K562 (cell line): ENCODE measurements at regions not wholly inside any gene's neighbourhood (a gene's known extent, or its start where the extent isn't known, plus 50 kb on each side); places are given as distances from the start of the nearest gene placed in this dataset.

Experiments
- MAZ ChIP-seq, 2 experiments: fragments of 450-650 bp in 1 of 2; sonication (generic) in 1 of 2; formaldehyde crosslinking; IDR thresholded peaks in 1 of 2; conservative IDR thresholded peaks in 1 of 2; 2 replicates each; pipeline versions ENCODE4 v1.4.0 to v1.5.0; 2020; ENCODE audit warnings: mild to moderate bottlenecking in 1 of 2, missing genetic modification reagents in 1 of 2
- ZNF316 ChIP-seq: fragments of 450-650 bp; IDR thresholded peaks from 2 replicates; pipeline ENCODE4 v1.6.1; 2016
- TF ChIP-seq, protein P1 (sequence below): fragments of 450-650 bp; IDR thresholded peaks from 2 replicates; pipeline ENCODE4 v1.6.1; 2018; ENCODE audit not compliant: partially characterized antibody
- TF ChIP-seq, protein P2 (sequence below): sonication (generic); formaldehyde crosslinking; IDR thresholded peaks from 2 replicates; pipeline ENCODE4 v1.8.1; 2023; ENCODE audit warnings: mild to moderate bottlenecking, missing genetic modification reagents

DNA sequence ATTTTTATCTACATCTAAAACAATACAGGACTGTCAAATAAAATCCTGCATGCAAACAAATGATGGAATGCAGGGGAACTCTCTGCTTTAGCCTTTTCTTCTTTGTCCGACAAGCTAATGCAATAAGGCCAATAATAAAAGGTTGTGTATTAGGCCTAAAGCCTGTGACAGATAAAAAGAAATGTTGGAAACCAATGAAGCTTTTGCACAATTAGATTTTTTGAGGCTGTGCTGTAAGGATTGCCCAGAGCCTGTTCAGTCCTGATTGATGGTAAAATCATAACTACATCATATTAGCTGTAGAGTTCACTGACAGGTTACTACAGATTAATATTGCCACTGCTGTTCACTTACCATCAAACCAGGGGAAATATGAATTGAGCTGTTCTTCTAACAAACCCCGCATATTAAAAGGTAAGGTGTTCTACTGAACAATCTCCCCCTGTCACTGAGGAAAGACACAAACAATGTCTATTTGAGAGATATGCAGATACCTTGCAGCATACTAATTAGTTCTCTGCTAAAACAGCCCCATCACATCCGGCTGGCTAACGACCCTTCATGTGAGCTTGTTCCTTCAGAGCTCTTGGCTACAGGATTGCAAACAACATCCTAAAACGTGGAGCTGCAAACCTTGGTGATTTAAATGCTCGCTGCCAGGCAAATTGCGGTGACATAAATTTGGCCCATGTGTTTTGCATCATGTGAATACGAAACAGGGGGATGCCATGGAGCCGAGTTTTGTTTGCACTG lies 305.4 kb downstream of the MTX2 start (continued):
- TF ChIP-seq, protein P1, sequence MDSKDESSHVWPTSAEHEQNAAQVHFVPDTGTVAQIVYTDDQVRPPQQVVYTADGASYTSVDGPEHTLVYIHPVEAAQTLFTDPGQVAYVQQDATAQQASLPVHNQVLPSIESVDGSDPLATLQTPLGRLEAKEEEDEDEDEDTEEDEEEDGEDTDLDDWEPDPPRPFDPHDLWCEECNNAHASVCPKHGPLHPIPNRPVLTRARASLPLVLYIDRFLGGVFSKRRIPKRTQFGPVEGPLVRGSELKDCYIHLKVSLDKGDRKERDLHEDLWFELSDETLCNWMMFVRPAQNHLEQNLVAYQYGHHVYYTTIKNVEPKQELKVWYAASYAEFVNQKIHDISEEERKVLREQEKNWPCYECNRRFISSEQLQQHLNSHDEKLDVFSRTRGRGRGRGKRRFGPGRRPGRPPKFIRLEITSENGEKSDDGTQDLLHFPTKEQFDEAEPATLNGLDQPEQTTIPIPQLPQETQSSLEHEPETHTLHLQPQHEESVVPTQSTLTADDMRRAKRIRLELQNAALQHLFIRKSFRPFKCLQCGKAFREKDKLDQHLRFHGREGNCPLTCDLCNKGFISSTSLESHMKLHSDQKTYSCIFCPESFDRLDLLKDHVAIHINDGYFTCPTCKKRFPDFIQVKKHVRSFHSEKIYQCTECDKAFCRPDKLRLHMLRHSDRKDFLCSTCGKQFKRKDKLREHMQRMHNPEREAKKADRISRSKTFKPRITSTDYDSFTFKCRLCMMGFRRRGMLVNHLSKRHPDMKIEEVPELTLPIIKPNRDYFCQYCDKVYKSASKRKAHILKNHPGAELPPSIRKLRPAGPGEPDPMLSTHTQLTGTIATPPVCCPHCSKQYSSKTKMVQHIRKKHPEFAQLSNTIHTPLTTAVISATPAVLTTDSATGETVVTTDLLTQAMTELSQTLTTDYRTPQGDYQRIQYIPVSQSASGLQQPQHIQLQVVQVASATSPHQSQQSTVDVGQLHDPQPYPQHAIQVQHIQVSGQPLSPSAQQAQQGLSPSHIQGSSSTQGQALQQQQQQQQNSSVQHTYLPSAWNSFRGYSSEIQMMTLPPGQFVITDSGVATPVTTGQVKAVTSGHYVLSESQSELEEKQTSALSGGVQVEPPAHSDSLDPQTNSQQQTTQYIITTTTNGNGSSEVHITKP, result no peak
- TF ChIP-seq, protein P2, sequence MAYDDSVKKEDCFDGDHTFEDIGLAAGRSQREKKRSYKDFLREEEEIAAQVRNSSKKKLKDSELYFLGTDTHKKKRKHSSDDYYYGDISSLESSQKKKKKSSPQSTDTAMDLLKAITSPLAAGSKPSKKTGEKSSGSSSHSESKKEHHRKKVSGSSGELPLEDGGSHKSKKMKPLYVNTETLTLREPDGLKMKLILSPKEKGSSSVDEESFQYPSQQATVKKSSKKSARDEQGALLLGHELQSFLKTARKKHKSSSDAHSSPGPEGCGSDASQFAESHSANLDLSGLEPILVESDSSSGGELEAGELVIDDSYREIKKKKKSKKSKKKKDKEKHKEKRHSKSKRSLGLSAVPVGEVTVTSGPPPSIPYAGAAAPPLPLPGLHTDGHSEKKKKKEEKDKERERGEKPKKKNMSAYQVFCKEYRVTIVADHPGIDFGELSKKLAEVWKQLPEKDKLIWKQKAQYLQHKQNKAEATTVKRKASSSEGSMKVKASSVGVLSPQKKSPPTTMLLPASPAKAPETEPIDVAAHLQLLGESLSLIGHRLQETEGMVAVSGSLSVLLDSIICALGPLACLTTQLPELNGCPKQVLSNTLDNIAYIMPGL (CRISPR knock-in tag), result no peak
- no peak for TF ChIP-seq ZNF316
- TF ChIP-seq MAZ (CRISPR knock-in tag; conservative IDR thresholded peaks at IDR 0.05 in 1 of 2, IDR thresholded peaks at IDR 0.05 in 1 of 2), result no peak
